ENCODE measurements at regions not wholly inside any gene's neighbourhood (a gene's known extent, or its start where the extent isn't known, plus 50 kb on each side); places are given as distances from the start of the nearest gene placed in this dataset.
"Not testable (repeated sequence)": the region's sequence is repeated elsewhere in the genome, so short reads cannot be mapped to it uniquely, and the experiment has no call there.

DNA sequence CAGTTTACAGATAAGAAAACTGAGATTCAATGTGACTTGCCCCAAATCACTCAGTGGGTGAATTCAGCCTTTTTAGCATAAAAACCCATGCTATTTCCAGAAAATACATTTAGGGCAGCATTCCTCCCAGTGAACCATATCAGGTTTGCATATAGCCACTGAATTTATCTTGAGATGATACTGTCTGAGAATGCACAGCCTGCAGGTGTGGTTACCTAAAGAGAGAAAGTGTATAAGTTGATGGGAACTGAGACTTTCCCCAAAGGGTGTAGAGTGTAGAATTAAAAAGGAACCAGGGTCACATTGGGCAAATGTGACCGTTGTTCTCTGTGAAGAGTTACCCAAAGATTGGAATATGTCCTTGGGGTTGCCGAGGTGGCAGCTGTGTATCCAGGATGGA, 100.0 kb upstream of the PIK3R1 start:
- DNase-seq (ENCODE audit: low spot score) = no peak

- no peak for DNase-seq (ENCODE audit: low spot score)
Observed at GRCh38 chr5:68114378-68115040, 101.0 kb upstream of the PIK3R1 start.

DNA sequence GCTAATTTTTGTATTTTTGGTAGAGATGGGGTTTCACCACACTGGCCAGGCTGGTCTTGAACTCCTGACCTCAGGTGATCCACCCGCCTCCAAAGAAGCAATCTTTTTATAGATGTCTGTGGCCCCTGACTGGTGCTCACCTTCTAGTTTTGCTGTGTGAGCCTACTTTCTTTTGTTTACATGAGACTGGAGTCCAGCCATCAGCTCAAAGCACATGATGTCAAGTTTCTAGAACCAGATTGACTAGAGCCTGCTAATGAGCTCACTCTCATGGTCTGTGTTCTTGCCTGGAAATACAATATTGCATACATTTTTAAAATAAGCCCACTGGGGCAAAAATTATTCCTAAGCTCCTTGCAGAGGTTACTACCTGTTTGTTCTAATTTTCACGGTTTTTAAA, 102.9 kb upstream of the PIK3R1 start:
- DNase-seq (ENCODE audit: low spot score) = no peak

GRCh38 chr5:68110894-68111293, 104.7 kb upstream of the PIK3R1 start:
- DNase-seq (ENCODE audit: low spot score) = no peak

- DNase-seq (ENCODE audit: low spot score) = no peak
Observed at GRCh38 chr5:68110264-68110663, 105.3 kb upstream of the PIK3R1 start.

DNA sequence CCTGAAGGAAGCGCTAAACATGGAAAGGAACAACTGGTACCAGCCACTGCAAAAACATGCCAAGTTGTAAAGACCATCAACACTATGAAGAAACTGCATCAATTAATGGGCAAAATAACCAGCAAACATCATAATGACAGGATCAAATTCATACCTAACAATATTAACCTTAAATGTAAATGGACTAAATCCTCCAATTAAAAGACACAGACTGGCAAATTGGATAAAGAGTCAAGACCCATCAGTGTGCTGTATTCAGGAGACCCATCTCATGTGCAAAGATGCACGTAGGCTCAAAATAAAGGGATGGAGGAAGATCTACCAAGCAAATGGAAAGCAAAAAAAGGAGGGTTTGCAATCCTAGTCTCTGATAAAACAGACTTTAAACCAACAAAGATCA, 111.3 kb upstream of the PIK3R1 start:
- not testable (repeated sequence) for DNase-seq (ENCODE audit: low spot score)

DNA sequence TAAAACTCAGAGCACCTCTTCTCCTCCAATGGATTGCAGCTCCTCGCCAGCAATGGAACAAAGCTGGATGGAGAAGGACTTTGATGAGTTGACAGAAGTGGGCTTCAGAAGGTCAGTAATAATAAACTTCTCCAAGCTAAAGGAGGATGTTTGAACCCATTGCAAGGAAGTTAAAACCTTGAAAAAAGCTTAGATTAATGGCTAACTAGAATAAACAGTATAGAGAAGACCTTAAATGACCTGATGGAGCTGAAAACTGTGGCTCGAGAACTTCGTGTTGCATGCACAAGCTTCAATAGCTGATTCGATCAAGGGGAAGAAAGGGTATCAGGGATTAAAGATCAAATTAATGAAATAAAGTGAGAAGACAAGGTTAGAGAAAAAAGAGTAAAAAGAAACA, 112.3 kb upstream of the PIK3R1 start:
- DNase-seq (ENCODE audit: low spot score) = not testable (repeated sequence)

GRCh38 chr5:68099327-68099726, 116.2 kb upstream of the PIK3R1 start:
- no peak for DNase-seq (ENCODE audit: low spot score)

GRCh38 chr5:68093455-68094159, 121.9 kb upstream of the PIK3R1 start:
- DNase-seq (ENCODE audit: low spot score) = no peak

GRCh38 chr5:68088302-68088701, 127.3 kb upstream of the PIK3R1 start:
- no peak for DNase-seq (ENCODE audit: low spot score)

- DNase-seq (ENCODE audit: low spot score) = no peak
Observed at GRCh38 chr5:68087866-68088265, 127.7 kb upstream of the PIK3R1 start.

DNA sequence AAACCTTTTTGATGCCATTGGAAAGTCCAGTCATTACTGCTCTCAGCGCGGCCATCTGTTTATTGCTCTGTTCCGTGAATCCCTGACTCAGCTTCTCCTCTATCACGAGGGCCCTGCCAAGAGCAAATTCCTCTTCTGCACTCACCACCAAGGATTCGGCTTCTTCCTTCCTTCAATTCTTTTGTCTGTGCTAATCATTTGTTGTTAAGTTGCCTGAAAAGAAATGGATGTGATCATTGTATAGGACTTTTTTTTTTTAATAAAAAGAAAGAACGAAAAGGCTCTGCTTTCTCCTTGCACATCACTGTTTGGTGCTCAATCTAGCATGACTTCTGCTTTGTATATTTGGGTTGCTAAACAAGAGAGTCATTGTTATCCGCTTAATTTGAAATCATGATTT, 128.7 kb upstream of the PIK3R1 start:
- DNase-seq (ENCODE audit: low spot score) = peak; percentile 30

DNA sequence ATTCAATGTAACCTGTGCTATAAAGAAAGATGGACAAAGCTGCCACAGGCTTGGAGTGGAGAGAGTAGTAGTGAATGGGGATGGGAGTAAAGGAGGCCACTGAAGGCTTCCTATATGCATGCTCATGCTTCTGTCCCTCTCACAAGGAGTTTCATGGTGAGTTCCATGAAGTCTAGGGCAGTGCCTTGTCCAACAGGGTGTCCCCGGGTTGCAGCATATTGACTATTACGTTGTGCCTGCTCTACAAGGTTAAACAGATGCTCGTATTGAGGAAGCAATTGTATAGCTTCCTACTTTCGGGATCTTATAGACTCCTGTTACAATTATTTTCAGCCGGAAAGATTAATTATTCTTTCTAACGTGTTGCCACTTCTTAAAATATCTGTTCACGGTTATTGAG, 129.1 kb upstream of the PIK3R1 start:
- no peak for DNase-seq (ENCODE audit: low spot score)

GRCh38 chr5:68084396-68084795, 131.2 kb upstream of the PIK3R1 start:
- no peak for DNase-seq (ENCODE audit: low spot score)

GRCh38 chr5:68080282-68081050, 135.1 kb upstream of the PIK3R1 start:
- no peak for DNase-seq (ENCODE audit: low spot score)

DNA sequence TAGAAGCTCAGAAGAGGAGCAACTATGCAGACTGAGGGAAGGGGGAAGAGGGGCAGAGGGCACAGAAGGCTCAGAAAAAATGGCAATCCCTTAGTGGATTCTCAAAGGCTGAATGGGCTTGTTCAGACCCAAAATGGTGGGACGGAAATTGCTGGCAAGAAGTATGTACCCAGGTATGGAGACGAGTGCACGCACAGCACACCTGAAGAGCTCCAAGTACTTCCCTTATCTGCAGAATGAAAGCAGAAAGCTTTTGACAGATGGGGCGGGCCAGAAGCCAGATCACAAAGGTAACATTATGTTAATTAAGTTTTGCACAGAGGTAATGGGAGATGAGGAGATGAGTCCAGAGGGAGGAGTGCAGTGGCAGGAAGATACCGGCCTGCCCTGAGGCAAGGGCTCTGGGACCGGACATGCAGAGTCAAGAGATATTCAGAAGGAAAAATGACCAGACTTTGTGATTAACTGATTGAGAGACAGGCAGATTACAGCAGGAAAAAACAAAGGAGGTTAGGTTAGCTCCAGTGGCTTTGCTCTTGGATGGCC, 138.1 kb upstream of the PIK3R1 start:
- no peak for DNase-seq (ENCODE audit: low spot score)

DNA sequence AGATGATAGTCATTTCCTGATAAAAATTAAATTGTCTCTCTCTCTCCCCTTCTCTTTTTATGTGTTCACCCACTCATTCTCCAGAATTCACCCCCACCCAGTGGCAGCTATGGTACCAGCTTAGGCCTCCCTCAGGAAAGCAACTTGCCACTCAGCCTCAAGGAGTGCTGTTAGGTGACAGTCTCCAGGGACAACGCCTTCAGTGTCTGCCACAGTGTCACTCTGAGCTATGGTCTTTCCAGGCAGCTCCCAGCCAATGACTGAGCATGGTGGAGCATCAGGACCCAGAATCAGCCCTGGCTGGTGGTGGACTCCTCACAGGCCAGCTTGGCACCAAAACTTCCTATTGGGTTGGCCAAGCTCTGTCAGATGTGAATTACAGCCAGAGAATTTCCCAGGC, 140.9 kb upstream of the PIK3R1 start:
- no peak for DNase-seq (ENCODE audit: low spot score)

DNA sequence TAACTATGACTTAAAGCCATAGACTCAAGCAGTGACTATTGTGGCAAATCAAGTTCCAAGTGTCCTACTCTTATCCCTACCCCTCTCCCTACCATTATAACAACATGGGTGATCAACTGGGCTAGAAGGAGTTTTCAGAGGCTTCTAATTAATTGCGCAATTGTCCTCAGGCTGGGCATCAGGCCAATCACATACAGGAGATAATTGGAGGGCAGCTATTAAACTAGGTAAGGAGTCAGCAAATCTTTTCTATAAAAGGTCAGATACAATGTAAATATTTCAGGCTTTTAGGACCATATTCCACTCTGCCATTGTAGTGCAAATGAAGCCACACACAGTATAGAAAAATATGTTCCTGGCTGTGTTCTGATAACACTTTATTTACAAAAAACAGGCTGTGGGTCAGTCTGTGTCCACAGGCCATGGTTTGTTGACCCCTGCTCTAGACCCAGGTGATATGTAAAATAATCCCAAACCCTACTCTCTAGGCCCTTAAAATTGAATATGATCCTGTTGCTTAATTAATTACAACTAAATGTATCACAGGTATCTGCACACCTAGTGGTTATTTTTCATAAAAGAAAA, 141.4 kb upstream of the PIK3R1 start:
- no peak for DNase-seq (ENCODE audit: low spot score)

DNA sequence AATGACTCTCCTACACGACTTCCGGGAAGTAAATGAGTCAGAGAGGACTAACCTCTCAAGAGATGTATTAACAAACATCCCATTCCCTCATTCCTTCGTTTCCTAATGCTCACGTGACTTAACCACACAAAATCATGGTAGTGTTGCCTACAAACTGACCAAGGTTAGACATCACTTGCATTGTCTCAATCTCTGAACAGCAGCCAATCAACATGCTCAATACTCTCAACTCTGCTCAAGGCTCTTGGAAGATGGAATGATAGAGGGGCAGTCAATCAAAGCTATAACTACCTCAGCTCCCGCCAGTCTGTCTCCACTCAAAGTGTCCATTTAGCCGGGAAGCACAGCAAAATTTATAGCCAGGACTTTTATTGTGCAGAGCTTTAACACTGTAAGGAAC, 143.8 kb upstream of the PIK3R1 start:
- no peak for DNase-seq (ENCODE audit: low spot score)

DNA sequence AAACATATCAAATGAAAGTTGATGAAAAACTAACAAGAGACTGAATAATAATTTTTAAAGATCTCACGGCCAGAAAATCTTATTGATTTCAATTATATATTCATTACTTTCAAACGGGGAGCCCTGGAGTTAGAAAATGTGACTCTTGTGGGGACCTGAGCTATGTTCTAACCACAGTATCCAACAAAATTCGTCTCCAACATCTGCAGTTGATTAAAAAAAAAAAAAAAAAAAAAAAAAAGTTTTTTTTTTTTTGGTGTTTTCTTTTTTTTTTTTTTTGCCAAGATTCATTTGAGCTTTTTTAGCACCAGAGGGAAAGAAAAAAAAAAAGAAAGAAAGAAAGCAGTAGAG, 144.3 kb upstream of the PIK3R1 start:
- no peak for DNase-seq (ENCODE audit: low spot score)

- no peak for DNase-seq (ENCODE audit: low spot score)
Observed at GRCh38 chr5:68070591-68071281, 144.8 kb upstream of the PIK3R1 start.

DNA sequence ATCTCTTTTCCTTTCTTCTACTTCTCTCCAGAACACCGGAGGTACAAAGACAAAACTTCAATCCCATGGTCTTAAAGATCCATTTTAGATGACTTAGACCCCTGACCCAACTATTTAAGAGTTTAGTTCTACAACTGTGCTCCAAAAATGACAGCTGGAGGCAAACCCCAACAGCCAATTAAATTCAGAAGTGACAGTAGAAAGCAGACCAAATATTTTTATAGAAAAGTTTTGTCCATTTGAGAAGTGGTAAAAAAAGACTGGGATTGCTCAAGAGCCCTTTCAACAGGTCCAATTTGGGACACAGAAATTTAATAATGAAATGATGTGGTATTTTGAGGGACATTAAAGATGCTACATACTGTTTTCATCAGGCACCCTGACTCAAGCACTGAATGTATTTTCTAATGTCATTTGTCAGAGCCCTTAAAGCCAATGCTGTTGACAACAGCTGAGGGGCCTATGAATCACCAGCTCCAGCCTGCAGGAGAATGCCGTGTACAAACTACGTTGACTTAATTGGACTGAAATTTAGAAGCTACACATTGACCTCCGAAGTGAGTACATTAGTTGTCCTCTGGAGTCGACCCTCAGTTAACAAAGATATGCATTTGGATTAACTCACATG, 147.5 kb upstream of the PIK3R1 start:
- no peak for DNase-seq (ENCODE audit: low spot score)
